OCI-LY3 (cell line): ENCODE measurements at regions not wholly inside any gene's neighbourhood (a gene's known extent, or its start where the extent isn't known, plus 50 kb on each side); places are given as distances from the start of the nearest gene placed in this dataset.

Experiments used
- EZH2phosphoT487 ChIP-seq: fragments of 200-600 bp; shearing (Covaris generic); IDR thresholded peaks from 2 replicates; pipeline ENCODE4 v1.6.1; 2018; ENCODE audit warnings: antibody characterized with exemption, mixed run types, low read depth
- TF ChIP-seq, protein P1 (sequence below): fragments of 200-600, 300-600 bp; sonication (generic); IDR thresholded peaks from 2 replicates; pipeline ENCODE4 v1.5.1; 2014; ENCODE audit warnings: antibody characterized with exemption, low read length, low read depth

DNA sequence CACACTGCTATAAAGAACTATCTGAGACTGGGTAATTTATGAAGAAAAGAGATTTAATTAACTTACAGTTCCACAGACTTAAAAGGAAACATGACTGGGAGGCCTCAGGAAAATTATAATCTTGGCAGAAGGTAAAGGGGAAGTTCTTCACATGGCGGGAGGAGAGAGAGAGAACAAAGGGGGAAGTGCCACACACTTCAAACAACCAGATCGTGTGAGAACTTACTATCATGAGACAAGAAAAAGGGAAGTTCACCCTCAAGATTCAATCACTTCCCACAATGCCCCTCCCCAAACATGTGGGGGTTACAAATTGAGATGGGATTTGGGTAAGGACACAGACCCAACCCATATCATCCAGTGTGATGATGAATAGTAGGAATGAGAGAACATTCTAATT, 366.5 kb downstream of the LRFN5 start:
- TF ChIP-seq, protein P1, sequence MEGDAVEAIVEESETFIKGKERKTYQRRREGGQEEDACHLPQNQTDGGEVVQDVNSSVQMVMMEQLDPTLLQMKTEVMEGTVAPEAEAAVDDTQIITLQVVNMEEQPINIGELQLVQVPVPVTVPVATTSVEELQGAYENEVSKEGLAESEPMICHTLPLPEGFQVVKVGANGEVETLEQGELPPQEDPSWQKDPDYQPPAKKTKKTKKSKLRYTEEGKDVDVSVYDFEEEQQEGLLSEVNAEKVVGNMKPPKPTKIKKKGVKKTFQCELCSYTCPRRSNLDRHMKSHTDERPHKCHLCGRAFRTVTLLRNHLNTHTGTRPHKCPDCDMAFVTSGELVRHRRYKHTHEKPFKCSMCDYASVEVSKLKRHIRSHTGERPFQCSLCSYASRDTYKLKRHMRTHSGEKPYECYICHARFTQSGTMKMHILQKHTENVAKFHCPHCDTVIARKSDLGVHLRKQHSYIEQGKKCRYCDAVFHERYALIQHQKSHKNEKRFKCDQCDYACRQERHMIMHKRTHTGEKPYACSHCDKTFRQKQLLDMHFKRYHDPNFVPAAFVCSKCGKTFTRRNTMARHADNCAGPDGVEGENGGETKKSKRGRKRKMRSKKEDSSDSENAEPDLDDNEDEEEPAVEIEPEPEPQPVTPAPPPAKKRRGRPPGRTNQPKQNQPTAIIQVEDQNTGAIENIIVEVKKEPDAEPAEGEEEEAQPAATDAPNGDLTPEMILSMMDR = no peak
- no peak for TF ChIP-seq EZH2phosphoT487
